Fibroblast of pulmonary artery (primary cell): ENCODE measurements at regions not wholly inside any gene's neighbourhood (a gene's known extent, or its start where the extent isn't known, plus 50 kb on each side); places are given as distances from the start of the nearest gene placed in this dataset.

Source experiments
- DNase-seq: peaks from one replicate; pipeline ENCODE4 v3.0.0-alpha.2; 2010; ENCODE audit warnings: low read depth
- H3K4me3 ChIP-seq: replicated peaks from 2 replicates; pipeline ENCODE4 v1.5.1; 2011; ENCODE audit warnings: low read depth, mild to moderate bottlenecking, control low read depth, low read length, moderate library complexity
- TF ChIP-seq, protein P1 (sequence below): IDR thresholded peaks from 2 replicates; pipeline ENCODE4 v1.5.1; 2011; ENCODE audit warnings: mild to moderate bottlenecking, control low read depth, low read length, inconsistent platforms; ENCODE audit errors: missing control alignments

DNA sequence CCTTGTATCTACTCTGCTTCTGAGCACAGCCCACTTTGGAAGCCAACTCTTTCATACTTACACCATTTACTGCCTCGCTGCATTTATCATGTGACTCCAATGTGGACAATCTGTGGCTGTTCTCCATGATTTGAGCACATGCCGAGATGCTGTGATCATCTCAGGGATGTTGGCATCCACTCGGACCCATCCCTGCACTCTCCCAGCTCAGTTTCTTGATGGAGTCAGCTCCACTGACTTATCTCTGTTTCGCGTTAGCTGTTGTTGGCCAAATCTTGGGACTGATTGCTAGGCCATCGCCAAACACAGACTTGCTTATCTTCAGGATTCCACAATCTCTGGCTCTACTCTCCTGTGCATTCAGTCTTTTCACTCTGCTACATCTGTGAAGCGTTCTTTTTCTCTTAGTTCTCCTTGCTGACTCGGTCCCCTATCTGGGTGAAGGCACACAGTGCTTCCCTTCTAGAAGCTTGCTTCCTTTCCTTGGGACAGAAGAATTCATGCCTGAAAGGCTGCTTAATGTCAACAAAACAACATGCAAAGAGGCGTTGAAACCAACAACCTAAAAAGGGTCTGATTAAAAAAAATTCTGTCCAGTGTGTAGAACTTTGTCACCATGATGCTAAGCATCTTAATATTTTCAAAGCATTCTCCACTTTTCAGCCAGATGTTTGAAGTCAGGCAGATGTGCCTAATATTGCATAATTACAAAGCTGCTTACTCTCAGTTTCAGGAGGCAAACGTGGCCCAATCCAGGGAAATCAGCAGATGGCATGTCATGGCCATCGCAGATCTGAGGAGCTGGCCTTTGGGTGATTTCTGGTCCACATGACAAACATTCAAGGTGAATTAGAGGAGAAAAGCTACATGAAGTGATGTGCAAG is 120.7 kb downstream of the NGF start:
- H3K4me3 ChIP-seq: no peak overlapping the region
- TF ChIP-seq, protein P1, sequence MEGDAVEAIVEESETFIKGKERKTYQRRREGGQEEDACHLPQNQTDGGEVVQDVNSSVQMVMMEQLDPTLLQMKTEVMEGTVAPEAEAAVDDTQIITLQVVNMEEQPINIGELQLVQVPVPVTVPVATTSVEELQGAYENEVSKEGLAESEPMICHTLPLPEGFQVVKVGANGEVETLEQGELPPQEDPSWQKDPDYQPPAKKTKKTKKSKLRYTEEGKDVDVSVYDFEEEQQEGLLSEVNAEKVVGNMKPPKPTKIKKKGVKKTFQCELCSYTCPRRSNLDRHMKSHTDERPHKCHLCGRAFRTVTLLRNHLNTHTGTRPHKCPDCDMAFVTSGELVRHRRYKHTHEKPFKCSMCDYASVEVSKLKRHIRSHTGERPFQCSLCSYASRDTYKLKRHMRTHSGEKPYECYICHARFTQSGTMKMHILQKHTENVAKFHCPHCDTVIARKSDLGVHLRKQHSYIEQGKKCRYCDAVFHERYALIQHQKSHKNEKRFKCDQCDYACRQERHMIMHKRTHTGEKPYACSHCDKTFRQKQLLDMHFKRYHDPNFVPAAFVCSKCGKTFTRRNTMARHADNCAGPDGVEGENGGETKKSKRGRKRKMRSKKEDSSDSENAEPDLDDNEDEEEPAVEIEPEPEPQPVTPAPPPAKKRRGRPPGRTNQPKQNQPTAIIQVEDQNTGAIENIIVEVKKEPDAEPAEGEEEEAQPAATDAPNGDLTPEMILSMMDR: no peak
- no peak for DNase-seq

DNA sequence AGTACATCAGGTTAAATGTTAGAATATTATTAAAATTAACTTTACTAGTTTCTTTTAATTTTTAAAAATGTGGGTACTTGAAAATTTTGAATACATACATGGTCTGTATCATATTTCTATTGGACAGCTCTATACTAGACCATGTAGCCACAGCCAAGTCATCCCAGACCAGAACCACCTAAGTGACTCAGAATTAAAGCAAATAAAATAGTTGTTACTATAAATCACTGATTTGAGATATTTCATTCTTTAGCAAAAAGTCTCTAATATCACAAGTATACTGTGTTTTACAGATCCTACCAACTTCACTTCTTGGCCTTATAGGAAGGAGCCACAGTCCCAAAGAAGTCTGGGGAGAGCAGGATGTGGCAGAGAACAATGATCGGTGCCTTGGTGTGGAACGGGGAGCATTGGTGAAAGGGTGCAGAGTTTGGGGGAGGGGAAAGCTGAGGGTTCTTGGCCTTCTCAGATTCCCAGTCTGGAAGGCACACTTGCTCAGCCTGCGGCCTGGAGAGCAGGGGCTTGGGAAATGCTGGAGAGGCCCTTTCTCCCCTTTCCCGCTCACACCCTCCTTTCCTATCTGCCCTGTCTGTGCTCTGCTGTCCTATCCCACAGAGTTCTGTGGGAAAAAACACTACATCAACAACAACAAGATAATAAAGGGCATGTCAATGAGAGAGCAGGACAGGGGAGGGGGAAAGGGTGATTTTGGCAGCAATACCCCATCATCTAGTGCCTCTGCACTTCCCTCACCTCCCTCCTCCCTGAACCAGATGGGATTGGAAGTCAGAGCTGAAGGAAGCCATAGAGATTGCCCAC is 122.1 kb downstream of the NGF start:
- DNase-seq: no peak
- TF ChIP-seq, protein P1: no peak
- H3K4me3 ChIP-seq: no peak overlapping the region

- no peak for DNase-seq
- H3K4me3 ChIP-seq: no peak overlapping the region
- TF ChIP-seq, protein P1: no peak
Observed at GRCh38 chr1:115215110-115215509, 122.9 kb downstream of the NGF start.

DNA sequence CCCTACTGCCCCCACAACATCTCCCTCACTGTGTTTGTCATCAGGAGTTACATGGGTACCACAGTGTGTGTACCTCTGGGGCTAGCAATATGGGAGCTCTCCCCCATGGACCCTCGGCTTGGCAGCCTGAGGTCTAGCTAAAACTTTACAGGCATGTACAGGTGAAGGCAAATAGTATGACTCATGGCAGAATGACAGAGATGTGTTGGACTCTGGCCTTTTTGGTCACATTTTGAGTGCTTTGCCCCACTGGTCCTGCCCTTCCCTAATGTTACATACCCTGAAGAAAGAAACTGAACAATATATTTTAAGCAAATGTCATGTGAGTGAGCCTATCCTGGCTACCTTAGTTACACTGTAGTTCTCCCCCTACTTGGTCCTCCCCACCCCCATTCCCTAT is 124.0 kb downstream of the NGF start:
- H3K4me3 ChIP-seq: no peak overlapping the region
- TF ChIP-seq, protein P1: no peak
- no peak for DNase-seq

DNA sequence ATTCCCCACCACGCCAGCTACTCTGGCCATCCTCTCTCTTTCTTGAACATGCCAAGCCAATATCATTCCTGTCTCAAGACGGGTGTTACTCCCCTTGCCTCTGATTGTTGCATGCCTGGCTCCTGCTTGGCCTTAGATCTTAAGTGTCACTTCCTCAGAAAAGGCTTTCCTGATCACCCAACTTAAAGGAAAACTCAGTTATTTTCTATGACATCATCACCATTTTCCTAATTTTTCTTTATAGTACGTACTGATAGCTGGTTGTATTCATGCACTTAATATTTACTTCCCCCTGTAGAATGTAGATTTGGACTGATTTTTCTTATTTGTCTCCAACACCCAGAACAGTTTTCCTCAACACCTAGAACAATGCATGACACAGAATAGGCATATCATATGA is 123.8 kb upstream of the TSPAN2 start:
- DNase-seq: no peak
- no peak overlapping the region for H3K4me3 ChIP-seq
- TF ChIP-seq, protein P1: no peak

DNA sequence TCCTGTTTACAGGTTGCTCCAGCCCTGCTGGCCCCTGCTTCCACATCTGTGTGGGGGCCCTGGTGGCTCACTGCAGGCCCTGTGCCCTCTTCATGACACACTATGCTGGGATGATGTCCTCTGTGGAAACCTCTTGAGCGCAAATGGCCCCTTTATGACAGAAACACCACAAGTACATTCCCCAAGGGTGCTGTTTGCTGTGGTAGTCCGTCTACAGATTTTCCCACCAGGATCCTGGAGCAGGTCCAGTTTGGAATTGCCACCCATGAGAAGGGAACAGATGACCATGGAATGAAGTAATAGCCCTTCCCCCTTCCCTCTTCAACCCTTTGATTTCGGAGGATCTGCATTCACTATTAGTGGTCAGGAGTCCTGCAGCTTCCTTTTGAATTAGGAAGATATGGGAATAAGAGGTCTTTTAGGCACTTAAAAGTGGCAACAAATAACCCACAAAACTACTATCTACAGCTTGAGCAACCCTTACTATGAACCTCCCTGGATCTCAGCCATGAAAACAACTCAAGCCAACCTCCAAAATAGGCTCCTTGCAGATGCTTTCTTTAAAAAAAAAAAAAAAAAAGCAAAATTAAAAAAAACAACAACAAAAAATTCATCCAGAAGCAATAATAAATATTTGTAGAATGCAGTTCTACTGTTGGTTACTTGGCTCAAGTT is 121.9 kb upstream of the TSPAN2 start:
- TF ChIP-seq, protein P1: no peak
- peak; percentile 45 for DNase-seq
- H3K4me3 ChIP-seq: no peak overlapping the region
